ENCODE measurements at regions not wholly inside any gene's neighbourhood (a gene's known extent, or its start where the extent isn't known, plus 50 kb on each side); places are given as distances from the start of the nearest gene placed in this dataset.

DNA sequence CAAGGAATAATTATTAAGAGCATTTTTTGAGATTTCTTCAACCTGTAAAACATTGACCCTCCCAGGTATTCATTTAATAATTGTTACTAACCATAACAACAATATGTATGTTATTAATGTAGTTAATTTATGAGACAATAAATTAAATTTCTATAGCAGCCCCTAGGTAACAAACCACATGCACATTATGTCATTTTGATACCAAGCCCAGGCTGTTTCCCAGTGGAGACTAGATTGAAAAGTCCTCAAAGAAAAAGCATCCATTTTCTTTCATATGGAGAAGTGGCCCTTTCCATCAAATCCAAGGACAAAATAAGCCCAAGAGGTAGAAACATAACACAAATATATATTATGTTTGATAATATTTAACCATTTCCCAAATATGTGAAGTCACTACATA lies 104.3 kb upstream of the GK2 start:
- H3K4me3 ChIP-seq (replicated peaks in 1 of 2; ENCODE audit: low read depth in 2 of 2, low read length in 2 of 2), result no peak overlapping the region
- TF ChIP-seq, protein P1, sequence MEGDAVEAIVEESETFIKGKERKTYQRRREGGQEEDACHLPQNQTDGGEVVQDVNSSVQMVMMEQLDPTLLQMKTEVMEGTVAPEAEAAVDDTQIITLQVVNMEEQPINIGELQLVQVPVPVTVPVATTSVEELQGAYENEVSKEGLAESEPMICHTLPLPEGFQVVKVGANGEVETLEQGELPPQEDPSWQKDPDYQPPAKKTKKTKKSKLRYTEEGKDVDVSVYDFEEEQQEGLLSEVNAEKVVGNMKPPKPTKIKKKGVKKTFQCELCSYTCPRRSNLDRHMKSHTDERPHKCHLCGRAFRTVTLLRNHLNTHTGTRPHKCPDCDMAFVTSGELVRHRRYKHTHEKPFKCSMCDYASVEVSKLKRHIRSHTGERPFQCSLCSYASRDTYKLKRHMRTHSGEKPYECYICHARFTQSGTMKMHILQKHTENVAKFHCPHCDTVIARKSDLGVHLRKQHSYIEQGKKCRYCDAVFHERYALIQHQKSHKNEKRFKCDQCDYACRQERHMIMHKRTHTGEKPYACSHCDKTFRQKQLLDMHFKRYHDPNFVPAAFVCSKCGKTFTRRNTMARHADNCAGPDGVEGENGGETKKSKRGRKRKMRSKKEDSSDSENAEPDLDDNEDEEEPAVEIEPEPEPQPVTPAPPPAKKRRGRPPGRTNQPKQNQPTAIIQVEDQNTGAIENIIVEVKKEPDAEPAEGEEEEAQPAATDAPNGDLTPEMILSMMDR (IDR thresholded peaks at IDR 0.05; ENCODE audit: low read depth, low read length), result no peak
- DNase-seq (ENCODE audit: low read depth in 2 of 2), result no peak

DNA sequence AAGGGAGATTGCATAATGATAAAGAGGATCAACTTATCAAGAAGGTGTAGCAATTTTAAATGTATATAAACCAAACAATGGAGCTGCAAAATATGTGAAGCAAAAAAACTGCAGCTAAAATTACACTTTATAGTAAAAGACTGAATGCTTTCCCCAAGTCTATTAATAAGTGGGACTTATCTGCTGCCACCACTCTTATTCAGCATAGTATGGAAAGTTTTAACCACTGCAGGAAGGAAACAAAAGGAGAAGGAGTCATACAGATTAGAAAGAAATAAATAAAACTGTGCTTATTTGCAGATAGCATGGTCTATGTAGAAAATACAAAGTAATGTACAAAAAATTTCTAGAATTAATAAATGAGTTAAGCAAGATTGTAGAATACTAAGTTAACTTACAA lies 94.1 kb upstream of the GK2 start:
- TF ChIP-seq, protein P1 (IDR thresholded peaks at IDR 0.05; ENCODE audit: low read depth, low read length), result no peak
- DNase-seq (ENCODE audit: low read depth in 2 of 2), result no peak
- no peak overlapping the region for H3K4me3 ChIP-seq (replicated peaks in 1 of 2; ENCODE audit: low read depth in 2 of 2, low read length in 2 of 2)

DNA sequence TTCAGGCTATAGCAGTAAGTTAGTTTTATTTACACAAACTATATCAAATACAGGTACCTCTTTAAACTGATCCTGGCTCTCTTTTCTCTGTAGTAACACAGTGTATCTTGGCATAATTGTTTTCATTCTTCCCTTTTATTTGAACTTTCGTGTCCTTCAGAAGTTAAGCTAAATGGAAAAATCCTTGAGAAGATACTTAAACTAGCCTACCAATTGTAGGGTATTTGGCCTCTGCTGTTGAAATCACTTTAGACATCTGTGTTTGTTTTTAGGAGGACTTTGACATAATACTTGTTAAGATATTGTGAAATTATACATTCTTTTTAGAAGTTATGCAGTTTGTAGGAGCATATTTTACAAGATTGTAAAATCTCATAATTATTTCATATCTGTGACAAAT lies 90.3 kb upstream of the GK2 start:
- TF ChIP-seq, protein P1 (IDR thresholded peaks at IDR 0.05; ENCODE audit: low read depth, low read length), result no peak
- H3K4me3 ChIP-seq (replicated peaks in 1 of 2; ENCODE audit: low read depth in 2 of 2, low read length in 2 of 2), result no peak overlapping the region
- DNase-seq (ENCODE audit: low read depth in 2 of 2), result peak in 1 of 2 donors; percentile 4

DNA sequence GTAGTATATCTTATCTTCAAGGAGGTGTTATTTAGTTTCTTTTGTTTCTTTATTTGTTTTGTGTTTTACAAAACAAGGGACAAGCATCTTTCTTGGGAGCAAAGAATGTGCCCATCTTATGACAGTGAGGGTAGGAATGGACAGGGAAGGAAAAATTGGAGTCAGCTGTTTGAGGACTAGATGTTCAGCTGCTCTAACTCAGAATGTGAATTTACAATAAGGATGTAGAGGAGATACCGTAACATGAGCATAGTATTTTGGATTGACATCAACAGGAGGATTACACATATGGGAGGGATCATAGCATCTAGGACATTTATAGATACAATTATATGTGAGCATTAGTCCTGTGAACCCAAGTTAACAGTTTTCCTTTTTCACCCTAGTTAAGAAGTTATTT lies 89.0 kb upstream of the GK2 start:
- TF ChIP-seq, protein P1 (IDR thresholded peaks at IDR 0.05; ENCODE audit: low read depth, low read length), result no peak
- DNase-seq (ENCODE audit: low read depth in 2 of 2), result no peak

DNA sequence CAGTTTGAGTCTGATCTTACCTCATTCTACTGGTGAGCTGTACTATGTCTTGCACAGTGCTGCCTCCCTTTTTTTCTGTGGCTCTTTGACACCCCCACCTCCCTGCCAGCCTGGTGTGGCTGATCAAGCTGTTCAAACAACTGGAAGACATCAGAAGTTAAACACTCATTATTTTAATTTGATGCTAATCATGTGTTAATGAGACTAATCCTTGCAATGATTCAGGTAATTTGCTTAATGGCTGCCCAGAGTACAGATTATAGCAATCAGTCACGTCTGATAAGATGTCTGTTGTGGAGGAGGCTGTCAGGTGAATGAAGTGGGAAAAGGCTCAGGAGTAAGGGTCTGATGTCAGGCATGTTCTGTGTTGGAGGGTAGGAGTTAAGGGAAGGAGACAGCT lies 87.4 kb upstream of the GK2 start:
- no peak for DNase-seq (ENCODE audit: low read depth in 2 of 2)
- TF ChIP-seq, protein P1 (IDR thresholded peaks at IDR 0.05; ENCODE audit: low read depth, low read length), result no peak
- no peak overlapping the region for H3K4me3 ChIP-seq (replicated peaks in 1 of 2; ENCODE audit: low read depth in 2 of 2, low read length in 2 of 2)

More for the DNA sequence above, 89.0 kb upstream of the GK2 start:
- H3K4me3 ChIP-seq (replicated peaks in 1 of 2; ENCODE audit: low read depth in 2 of 2, low read length in 2 of 2), result no peak overlapping the region

DNA sequence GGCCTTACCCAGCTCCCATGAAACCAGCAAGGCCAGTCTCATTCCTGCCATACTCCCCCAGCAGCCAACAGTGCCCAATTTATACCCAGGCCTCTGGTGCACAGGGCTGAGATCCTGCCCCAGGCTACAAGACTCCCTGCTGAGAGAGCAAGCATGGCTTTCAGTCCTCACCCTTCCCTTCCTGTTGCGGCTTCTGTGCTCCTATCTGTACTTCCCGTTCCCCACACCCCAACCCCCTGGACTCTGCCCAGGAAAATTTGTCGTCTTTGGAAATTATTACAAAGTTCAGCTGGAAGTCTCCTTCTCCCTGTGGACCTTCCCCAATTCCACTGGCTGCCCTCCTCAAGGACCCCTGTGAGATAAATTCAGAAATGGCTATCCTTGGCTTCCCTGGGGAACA lies 84.1 kb upstream of the GK2 start:
- TF ChIP-seq, protein P1 (IDR thresholded peaks at IDR 0.05; ENCODE audit: low read depth, low read length), result no peak
- no peak overlapping the region for H3K4me3 ChIP-seq (replicated peaks in 1 of 2; ENCODE audit: low read depth in 2 of 2, low read length in 2 of 2)
- peak in 1 of 2 donors; percentile 27 for DNase-seq (ENCODE audit: low read depth in 2 of 2)

DNA sequence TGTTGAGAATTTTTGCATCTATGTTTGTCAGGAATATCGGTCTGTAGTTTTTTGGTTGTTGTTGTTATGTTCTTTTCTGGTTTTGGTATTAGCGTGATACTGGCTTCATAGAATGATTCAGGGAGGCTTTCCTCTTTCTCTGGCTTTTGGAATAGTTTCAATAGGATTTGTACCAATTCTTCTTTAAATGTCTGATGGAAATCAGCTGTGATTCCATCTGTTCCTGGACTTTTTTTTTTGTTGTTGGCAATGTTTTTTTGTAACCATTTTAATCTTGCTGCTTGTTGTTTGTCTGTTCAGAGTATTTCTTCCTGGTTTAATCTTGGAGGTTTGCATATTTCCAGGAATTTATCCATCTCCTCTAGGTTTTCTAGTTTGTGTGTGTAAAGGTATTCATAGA lies 81.5 kb upstream of the GK2 start:
- TF ChIP-seq, protein P1 (IDR thresholded peaks at IDR 0.05; ENCODE audit: low read depth, low read length), result no peak
- H3K4me3 ChIP-seq (replicated peaks in 1 of 2; ENCODE audit: low read depth in 2 of 2, low read length in 2 of 2), result no peak overlapping the region
- no peak for DNase-seq (ENCODE audit: low read depth in 2 of 2)

Data from cardiac fibroblast (primary cell).